ENCODE measurements at regions not wholly inside any gene's neighbourhood (a gene's known extent, or its start where the extent isn't known, plus 50 kb on each side); places are given as distances from the start of the nearest gene placed in this dataset.

GRCh38 chr13:99909097-99909835 lies 62.3 kb downstream of the ZIC5 start (continued):
- TF ChIP-seq, protein P1, sequence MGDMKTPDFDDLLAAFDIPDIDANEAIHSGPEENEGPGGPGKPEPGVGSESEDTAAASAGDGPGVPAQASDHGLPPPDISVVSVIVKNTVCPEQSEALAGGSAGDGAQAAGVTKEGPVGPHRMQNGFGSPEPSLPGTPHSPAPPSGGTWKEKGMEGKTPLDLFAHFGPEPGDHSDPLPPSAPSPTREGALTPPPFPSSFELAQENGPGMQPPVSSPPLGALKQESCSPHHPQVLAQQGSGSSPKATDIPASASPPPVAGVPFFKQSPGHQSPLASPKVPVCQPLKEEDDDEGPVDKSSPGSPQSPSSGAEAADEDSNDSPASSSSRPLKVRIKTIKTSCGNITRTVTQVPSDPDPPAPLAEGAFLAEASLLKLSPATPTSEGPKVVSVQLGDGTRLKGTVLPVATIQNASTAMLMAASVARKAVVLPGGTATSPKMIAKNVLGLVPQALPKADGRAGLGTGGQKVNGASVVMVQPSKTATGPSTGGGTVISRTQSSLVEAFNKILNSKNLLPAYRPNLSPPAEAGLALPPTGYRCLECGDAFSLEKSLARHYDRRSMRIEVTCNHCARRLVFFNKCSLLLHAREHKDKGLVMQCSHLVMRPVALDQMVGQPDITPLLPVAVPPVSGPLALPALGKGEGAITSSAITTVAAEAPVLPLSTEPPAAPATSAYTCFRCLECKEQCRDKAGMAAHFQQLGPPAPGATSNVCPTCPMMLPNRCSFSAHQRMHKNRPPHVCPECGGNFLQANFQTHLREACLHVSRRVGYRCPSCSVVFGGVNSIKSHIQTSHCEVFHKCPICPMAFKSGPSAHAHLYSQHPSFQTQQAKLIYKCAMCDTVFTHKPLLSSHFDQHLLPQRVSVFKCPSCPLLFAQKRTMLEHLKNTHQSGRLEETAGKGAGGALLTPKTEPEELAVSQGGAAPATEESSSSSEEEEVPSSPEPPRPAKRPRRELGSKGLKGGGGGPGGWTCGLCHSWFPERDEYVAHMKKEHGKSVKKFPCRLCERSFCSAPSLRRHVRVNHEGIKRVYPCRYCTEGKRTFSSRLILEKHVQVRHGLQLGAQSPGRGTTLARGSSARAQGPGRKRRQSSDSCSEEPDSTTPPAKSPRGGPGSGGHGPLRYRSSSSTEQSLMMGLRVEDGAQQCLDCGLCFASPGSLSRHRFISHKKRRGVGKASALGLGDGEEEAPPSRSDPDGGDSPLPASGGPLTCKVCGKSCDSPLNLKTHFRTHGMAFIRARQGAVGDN (CRISPR knock-in tag; IDR thresholded peaks at IDR 0.05), result no peak
- TF ChIP-seq AHR (CRISPR knock-in tag; IDR thresholded peaks at IDR 0.05), result no peak
- no peak for TF ChIP-seq FOSL2 (CRISPR knock-in tag; IDR thresholded peaks at IDR 0.05)
- 0 out of 2 replicates have a peak, but pooled peaks have one; percentile 13 for TF ChIP-seq KAT8 (CRISPR knock-in tag; IDR thresholded peaks at IDR 0.05)
- TF ChIP-seq KLF11 (CRISPR knock-in tag; IDR thresholded peaks at IDR 0.05), result no peak
- no peak for TF ChIP-seq SOX13 (IDR thresholded peaks at IDR 0.05)
- peak in 1 of 2 experiments; percentile 37; a peak in 1 of 4 replicates for TF ChIP-seq SOX13 (CRISPR knock-in tag; conservative IDR thresholded peaks at IDR 0.05 in 1 of 2, IDR thresholded peaks at IDR 0.05 in 1 of 2)
- TF ChIP-seq RCOR2 (CRISPR knock-in tag; IDR thresholded peaks at IDR 0.05), result peak; percentile 69; the same call in 1 of the 2 replicates
- TF ChIP-seq, protein P2, sequence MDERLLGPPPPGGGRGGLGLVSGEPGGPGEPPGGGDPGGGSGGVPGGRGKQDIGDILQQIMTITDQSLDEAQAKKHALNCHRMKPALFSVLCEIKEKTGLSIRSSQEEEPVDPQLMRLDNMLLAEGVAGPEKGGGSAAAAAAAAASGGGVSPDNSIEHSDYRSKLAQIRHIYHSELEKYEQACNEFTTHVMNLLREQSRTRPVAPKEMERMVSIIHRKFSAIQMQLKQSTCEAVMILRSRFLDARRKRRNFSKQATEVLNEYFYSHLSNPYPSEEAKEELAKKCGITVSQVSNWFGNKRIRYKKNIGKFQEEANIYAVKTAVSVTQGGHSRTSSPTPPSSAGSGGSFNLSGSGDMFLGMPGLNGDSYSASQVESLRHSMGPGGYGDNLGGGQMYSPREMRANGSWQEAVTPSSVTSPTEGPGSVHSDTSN (CRISPR knock-in tag; IDR thresholded peaks at IDR 0.05), result no peak
- TF ChIP-seq, protein P3, sequence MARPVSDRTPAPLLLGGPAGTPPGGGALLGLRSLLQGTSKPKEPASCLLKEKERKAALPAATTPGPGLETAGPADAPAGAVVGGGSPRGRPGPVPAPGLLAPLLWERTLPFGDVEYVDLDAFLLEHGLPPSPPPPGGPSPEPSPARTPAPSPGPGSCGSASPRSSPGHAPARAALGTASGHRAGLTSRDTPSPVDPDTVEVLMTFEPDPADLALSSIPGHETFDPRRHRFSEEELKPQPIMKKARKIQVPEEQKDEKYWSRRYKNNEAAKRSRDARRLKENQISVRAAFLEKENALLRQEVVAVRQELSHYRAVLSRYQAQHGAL (CRISPR knock-in tag; IDR thresholded peaks at IDR 0.05; ENCODE audit: not compliant biosample characterization), result no peak
- TF ChIP-seq ZFP37 (CRISPR knock-in tag; IDR thresholded peaks at IDR 0.05; ENCODE audit: borderline replicate concordance), result no peak
- no peak for TF ChIP-seq U2AF1 (optimal IDR thresholded peaks at IDR 0.05; ENCODE audit: low read depth, low read length)
- TF ChIP-seq MED1 (CRISPR knock-in tag; IDR thresholded peaks at IDR 0.05), result 0 out of 2 replicates have a peak, but pooled peaks have one; percentile 33
- TF ChIP-seq RBM39 (IDR thresholded peaks at IDR 0.05; ENCODE audit: low read depth, low read length, poor library complexity, severe bottlenecking), result no peak
- TF ChIP-seq SMAD9 (CRISPR knock-in tag; IDR thresholded peaks at IDR 0.05), result no peak
- no peak for TF ChIP-seq TCF12 (IDR thresholded peaks at IDR 0.05)
- no peak for TF ChIP-seq TCF12 (CRISPR knock-in tag; IDR thresholded peaks at IDR 0.05)
